Suppressor macrophage (primary cell): ENCODE measurements at regions not wholly inside any gene's neighbourhood (a gene's known extent, or its start where the extent isn't known, plus 50 kb on each side); places are given as distances from the start of the nearest gene placed in this dataset.

ENCODE experiments used
- DNase-seq, 4 experiments: peaks; one replicate each; pipeline ENCODE4 v3.0.0-alpha.2; 2020 to 2022

DNA sequence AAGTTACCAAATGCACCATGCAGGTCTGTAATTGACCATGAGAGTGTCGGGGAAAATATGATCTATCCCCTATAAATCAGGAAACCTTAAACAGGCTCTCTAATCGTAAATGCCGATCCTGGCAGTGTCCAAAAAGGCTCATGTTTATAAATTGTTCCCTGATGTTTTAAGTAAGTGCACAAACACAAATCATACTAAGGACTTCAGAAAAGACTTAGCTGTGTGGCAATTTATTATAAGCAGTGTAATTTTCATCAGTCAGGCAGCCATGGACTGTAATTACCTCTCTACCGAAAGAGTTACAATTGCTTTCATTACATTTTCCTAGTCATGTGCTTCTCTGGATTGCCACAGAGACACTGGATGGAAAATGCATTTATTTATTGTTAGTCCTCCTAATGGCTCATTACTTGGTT is 73.4 kb upstream of the COX10 start:
- no peak for DNase-seq

DNA sequence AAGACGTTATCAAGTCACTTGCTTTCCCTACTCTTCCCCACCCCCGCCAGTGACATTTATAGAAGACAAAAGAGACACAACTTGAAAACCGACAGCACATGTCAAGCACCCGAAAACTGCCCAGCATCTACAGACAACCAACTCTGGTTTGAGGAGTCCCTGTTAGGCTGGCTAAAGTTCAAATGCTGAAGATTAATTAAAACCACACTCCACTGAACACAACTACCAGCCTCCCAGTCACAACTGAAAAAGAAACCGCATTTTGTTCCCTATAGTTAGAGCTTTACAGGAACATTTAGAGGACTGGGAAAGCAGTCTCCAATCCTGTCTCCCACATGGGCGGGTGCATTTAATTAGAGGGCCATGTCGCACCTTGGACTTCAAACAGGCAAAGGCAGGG is 73.0 kb upstream of the COX10 start:
- no peak for DNase-seq

DNA sequence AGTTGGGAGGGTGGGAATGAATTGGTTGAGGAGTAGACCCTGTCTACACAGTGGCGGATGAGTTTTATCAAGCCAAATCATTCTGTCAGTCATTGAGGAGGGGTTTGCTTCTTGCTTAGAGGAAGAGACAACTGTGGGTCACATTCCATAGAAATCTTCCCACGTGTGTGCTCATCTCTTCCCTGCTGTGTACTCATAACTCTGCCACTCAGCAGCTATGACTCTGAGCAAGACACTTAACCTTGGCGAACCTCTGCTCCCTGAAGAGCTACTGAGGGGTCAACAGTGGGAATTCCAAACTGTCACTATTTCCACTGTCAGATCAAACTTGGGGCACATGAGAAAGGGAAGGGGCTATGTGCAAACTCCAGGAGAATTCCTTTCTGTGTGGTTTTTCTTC is 72.6 kb upstream of the COX10 start:
- no peak for DNase-seq

DNA sequence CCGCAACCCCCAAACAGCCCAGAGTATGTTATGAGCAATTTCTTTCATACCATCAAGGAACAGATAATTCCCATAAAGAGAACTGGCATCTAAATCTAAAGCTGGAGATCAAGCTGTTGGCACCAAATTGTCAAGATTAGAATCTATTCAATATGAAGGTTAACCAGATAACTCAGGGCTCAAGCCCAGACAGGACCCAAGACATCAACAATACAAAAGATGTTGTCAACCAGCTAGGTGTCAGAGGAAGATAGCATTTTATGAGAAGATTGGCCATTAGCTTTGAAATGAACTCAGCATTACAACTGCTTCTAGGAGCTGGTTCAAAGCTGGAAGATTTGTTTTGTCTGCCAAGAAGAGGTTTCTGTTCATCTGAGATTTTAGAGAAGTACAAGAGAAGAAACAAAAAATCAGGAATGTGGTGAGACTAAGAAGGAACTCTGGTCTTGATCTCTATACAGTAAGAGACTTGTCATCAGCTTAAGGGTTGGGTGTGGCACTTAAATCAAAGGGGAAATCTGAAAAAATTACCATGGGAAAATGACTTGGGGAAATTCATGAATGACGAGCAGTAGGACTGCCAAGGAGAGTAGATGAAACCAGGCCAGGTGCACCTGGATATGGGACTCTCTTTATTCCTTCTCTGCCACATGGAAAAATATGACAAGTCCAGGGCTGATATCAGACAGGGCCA is 64.2 kb upstream of the COX10 start:
- DNase-seq = peak in 2 of 4 experiments; percentile 1 to 29

DNA sequence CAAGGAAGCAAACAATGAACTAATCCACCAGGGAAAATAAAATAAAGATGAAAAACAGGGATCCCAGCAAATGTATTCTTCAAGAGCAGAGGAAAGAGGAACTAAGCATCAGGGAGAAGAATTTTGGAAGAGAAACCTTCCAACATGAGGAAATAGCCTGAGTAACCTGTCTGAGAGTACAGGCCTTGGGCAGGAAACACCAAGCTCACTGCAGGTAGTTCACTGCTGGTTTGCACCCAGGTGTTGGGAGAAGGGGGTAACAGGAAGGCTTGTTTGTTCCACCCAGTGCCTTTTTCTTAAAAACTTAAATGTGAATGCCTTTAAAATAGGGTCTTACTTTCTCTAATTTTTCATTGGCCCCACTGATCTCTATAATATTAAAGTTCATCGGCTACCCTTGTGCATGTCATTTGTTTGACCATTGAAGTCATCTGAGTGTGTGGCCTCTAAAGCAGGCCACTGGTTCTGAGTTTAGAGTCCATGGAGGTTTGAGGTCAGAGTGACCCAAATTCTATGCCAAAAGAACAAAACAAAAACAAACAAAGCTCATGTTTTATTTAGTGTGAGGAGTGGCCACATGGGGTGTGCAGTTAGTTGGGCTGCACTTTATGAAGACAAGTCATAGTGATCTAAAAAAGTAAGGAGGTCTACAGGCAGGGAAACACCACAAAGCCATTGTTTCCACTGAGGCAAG is 62.9 kb upstream of the COX10 start:
- no peak for DNase-seq

DNA sequence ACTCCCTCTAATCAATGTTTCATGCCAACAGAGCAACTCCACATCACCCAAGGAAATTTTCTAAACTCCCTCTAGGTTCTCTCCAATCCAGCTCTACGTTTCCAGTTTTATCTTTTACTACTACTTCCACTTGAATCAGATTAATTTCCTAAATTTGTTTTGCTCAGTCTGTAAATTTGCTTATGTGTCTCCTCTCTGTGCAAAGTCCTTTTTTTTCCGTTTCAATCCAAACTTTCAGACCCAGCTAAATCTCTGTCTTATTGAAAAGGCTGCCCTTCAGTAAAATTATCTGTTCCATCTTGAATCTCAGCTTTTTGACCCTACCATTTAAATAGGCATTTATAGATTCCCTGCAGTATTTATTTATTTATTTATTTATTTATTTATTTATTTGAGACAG is 61.4 kb upstream of the COX10 start:
- DNase-seq = no peak

DNA sequence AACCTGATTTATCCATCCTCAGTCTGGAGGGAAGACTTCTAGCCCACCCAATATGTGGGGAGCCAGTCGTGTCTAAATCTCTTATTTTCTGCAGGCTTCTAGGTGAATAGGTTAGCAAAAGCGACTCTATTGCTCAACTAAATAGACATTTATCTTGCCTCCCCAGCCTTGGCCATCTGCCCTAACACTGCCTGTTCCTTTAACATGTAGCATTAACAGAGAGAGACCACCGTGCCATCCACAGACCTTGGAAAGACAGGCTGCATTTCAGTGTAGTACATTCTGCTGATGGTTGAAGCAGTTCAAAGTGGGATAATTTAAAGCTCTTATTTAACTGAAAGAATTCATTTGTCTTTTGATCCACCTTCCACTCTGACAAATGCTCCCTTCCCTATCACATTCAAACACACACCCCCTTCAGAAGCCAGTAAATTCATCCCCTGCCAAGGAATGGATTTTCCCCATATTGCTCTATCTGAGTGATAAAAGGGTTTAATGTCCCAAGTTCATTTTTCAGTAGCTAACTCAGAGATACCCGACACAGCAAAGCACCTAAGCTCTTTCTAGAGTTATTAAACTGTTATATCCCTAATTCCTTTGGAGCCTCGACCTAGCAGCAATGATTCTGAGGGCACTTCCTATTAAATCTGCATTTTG is 58.1 kb upstream of the COX10 start:
- DNase-seq = no peak

DNA sequence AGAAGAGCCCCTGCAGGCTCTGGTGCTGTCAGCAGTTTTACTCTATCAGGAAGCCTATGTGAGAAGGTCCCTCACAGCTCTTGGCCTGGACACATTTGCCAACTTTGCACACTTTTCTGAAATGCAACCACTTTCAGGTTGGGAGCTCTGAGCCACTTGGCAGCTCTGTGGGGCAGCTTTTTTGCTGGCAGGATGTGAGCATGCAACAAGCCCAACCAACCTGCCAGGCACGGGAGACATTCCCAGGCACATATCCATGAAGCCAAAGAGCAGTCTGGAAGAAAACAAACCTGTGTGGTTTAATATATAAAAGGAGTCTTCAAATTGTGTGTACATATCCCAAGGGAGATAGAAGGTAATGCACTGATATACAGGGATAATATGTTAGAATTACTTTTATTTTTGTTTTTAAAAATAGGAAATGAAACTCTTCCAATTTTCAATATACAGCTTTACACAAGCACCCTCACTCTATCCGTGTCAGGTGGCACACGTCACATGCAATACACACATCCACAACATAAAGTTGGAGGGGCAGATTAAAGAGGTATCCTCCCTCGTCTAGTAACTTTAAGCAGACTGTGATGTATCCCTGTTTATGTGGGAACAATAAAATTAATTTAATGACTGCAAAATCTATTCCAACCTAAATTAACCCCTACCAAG is 57.4 kb upstream of the COX10 start:
- no peak for DNase-seq

DNA sequence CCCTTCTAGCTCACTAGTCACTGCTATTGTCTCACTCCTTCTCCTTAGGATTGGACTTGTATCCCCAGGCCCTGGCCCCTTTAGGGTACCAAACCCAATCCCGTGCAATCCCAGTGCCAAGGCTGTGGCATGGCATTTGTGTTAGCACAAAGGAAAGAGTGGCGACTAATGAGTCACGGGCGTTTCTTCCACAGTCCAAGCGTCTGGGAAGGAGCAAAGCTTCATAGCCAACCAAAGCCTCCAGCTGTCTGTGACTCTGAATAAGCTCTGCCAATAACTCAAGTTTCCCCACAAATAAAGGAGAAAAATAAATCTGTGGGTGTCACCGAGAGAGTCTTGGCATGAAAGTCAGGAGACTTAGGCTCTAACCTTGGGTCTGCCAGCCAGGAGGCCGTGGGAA is 54.6 kb upstream of the COX10 start:
- no peak for DNase-seq

DNA sequence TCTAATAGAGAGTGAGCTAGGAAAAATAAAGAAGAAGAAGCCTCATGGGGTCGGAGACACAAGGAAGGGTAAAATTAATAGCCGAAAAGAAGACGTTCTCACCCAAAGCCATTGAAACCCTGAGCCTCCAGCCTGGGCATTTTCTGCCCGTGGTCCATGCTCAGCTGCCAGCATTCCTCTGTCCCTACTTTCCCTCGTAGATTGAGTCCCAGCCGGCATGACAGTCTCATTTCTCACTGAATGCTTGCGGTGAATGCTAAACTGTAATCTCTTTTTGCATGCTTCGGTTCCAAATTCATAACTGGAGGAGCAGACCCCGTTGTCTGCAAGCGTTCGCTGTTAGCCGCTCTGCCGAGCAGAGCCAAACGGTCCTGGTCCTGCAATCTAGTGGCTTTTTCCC is 54.0 kb upstream of the COX10 start:
- DNase-seq = no peak

DNA sequence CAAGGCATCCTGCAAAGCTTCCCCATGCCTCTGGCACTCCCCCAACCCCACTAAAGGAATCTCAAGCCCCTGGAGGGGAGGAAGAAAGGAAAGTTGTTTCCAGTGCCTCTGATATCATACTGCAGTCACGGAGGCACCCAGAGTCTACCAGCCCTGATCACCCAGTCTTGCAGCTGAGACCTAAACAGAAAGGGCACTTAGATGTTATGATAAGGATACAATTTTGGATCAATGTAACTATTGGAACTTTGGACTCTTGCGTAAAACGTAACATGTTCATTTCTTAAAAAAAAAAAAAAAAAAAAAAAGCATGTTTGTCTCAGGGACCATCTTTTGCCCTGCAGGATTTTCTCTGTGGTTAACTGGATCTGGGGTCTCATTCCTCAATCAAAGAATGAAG is 52.4 kb upstream of the COX10 start:
- DNase-seq = no peak

DNA sequence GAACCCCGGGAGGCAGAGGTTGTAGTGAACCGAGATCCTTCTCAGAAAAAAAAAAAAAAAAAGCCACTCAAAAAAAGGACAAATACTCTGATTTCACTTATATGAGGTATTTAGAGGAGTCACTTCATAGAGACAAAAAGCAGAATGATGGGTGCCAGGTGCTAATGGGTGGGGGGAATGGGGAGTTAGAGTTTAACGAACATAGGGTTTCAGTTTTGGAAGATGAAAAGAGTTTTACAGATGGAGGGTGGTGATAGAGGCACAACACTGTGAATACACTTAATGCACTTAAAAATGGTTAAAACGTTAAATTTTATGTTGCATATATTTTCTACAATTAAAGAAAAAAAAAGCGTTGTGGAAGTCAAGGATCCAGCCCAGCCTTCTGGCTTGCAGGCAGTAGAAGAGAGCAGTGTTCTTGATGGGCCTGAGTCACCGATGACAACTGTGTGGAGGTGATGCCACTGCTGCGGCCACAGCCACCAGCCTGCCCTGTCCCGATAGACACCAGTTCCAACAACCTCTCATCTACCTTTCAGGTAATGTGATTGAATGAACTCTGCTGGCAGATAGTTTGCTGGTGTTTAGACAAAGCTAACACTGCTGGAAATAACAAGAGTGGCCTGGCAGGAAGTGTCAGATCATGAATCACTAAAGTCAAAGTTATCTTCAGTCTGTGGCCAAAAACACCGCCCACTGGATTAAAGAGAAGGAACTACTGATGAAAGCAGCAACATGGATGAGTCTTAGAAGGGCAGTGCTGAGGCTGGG is 49.9 kb upstream of the COX10 start:
- peak; percentile 8 to 38 (median 26) for DNase-seq
